ENCODE measurements at regions not wholly inside any gene's neighbourhood (a gene's known extent, or its start where the extent isn't known, plus 50 kb on each side); places are given as distances from the start of the nearest gene placed in this dataset.

DNA sequence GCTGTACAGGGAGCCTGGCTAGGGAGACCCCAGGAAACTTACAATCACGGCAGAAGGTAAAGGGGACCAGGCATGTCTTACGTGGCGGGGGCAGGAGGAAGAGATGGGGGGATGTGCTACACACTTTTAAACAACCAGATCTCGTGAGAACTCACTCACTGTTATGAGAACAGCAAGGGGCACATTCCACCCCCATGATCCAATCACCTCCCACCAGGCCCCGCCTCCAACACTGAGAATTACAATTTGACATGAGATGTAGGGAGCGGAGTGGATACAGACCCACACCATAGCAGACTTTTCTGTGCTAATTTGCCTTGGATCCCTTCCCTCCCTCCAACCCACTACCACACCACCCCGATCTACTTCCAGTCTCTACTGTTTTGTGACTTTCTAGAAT, 106.7 kb upstream of the PEG3 start:
- DNase-seq, result no peak

GRCh38 chr19:56949626-56950025, 109.1 kb upstream of the PEG3 start:
- no peak for DNase-seq

GRCh38 chr19:56951672-56952071, 111.1 kb upstream of the PEG3 start:
- DNase-seq, result no peak

- DNase-seq, result no peak
Observed at GRCh38 chr19:56953470-56953869, 112.9 kb upstream of the PEG3 start.

DNA sequence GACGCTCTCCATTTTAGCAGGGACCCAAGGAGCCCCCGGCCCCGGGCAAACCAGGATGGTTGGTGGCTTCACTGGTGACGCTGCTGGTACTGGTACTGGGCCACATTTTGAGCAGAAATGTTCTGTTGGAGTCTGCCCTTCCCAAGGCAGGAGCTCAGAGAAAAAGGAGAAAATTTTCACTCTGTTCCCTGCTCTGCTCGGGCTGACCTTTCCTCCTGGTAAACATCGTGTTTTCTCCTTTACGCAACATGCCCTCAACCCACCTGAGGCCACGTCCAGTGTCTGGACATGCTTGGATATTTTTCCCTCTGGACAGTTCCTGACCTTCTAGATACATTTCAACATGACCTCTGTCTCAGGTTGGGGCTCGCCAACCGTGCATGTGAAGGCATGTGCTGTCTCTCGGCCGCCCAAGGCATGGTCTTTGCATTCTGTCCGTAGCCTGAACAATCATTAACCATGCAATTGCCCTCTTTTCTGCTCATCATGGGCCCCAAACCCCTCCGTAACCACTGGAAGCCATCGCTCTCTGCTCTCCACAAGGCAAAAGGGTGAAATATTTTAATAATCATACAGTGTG, 115.2 kb upstream of the PEG3 start:
- no peak for DNase-seq

DNA sequence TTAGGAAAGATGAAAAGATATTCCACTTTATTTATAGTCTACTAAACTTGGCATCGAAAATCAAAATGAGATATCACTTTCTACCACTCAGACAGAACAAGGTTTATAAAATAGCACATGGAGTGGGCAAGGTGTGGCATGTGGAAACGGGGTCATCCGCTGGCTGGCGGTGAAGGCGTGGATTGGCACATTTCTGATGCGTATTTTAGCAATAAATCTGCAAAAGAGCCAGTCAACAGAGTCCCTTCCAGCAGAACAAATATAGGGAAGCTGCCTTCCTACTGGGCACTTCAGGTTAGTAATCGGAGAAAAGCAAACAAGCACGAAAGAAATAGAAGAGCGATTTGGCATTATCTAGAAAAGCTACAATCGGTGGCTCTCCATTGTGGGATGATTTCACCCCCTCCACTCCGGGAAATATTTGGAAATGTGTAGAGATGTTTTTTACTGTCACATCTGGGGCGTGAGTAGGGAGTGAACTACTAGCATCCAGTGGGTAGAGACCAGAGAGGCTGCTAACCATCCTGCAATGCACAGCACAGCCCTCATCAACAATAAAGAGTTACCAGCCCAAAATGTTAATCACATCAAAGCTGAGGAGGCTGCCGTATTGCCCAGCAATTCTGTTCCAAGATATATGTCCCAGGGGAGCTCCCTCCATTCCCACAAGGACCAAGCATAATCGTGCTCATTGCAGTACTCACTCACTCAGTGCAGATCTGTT, 116.1 kb upstream of the PEG3 start:
- DNase-seq, result no peak

DNA sequence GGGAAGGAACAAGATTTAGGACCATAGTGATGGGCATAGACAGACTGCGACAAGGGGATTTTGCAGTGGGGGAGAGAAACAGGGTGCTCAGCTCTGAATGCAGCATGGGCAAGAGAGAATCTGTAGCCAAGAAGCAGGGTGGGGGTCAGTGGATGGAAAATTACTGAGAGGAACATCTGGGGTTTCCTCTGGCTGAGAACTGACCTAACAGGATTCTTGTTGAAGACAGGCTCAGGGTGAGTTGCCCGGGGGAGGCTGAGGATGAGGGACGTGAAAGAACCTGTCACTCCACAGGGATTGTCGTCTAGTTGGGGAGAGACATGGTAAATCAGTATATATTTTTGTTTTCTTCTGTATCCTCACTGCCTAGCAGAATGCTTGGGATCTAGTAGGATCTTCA, 118.7 kb upstream of the PEG3 start:
- DNase-seq, result no peak

DNA sequence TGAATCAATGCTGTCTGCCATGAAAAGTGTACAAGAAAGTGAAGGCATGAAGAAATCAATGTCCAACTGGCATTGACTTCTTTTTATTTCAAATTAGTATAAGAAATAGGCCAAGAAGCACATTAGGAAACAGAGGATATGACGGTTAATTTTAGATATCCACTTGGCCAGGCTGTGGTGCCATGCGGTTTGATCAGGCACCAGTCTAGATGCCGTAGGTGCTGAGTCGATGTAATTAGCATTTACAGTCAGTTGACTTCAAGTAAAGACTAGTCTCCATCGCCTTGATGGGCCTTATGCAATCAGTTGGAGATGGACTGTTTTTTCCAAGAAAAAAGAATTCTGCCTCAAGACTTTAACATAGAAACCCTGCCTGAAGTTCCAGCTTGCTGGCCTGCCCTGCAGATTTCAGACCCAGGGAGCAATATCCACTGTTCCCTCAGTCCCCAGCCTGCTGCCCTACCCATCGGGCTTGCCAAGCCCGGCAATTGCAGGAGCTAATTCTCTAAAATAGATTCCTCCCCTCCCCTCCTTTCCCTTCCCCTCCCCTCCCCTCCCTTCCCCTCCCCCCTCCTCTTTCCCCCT, 120.5 kb upstream of the PEG3 start:
- DNase-seq, result no peak

- no peak for DNase-seq
Observed at GRCh38 chr19:56964410-56964920, 123.9 kb upstream of the PEG3 start.

DNA sequence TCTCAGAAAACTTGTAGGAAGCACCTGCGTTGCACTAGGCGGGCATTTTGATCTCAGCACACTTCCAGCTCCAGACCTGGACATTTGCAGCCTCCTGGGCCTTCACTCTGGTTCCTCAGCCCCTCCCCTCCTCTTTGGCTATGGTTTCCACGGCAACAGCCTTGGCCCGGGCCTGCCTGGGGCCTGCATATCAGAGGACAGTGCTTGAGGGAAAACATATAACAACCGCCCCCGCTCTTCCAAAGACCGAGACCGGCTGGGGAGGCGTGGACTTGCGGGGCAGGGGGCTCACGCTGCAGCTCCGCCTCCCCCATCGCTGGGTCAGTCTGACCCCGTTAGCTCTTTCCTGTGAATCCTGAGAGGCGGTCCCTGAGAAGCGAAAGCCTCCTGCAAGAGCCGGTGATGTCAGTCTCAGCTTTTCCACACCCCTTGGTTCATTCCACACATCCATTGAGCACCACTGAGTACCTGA, 125.7 kb upstream of the PEG3 start:
- no peak for DNase-seq

GRCh38 chr19:56966697-56967299, 126.3 kb upstream of the PEG3 start:
- DNase-seq, result no peak

DNA sequence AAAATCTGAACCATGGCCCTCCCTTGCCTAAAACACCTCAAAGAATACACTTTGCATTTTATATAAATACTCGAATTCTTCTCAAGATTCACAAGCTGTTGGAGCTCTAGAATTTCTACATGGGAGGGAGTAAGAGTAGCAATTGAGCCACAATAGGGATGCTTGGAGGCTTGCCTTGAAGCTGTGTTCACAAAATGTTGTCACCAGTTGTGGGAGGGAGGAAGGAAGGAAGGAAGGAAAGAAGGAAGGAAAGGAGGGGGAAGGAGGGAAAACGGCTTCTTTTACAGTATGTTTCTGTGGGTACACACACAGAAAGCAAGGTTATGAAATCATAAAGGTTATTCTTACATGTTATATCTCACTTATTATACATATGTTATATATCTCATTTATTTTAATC, 128.6 kb upstream of the PEG3 start:
- DNase-seq, result no peak

DNA sequence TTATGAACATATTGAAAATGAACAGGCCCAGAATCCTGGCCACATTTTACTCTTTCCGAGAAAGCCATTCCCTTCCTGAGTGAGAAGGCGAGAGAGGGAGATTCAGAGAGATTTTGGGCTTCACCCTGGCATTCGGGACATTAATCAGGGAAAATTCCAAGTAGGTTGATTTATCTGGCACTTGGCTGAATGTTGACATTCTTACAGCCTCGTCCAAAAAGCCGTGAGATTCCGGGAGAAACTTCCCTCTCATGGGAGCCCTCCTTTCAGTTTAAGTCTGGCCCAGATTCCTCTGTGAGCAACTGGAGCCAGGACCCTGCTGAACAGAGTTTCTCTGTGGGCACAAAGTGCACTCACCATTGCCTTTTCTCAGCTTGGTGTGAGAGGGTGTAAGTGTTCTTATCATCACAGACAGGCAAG, 129.2 kb upstream of the PEG3 start:
- no peak for DNase-seq

- no peak for DNase-seq
Observed at GRCh38 chr19:56971230-56971629, 130.7 kb upstream of the PEG3 start.

GRCh38 chr19:56972291-56972841, 131.8 kb upstream of the PEG3 start:
- DNase-seq, result no peak

- DNase-seq, result no peak
Observed at GRCh38 chr19:56973713-56974555, 133.4 kb upstream of the PEG3 start.

GRCh38 chr19:56974556-56975207, 134.2 kb upstream of the PEG3 start:
- DNase-seq, result no peak

GRCh38 chr19:56976300-56976699, 135.8 kb upstream of the PEG3 start:
- DNase-seq, result no peak

- DNase-seq, result no peak
Observed at GRCh38 chr19:56976995-56977906, 136.7 kb upstream of the PEG3 start.

DNA sequence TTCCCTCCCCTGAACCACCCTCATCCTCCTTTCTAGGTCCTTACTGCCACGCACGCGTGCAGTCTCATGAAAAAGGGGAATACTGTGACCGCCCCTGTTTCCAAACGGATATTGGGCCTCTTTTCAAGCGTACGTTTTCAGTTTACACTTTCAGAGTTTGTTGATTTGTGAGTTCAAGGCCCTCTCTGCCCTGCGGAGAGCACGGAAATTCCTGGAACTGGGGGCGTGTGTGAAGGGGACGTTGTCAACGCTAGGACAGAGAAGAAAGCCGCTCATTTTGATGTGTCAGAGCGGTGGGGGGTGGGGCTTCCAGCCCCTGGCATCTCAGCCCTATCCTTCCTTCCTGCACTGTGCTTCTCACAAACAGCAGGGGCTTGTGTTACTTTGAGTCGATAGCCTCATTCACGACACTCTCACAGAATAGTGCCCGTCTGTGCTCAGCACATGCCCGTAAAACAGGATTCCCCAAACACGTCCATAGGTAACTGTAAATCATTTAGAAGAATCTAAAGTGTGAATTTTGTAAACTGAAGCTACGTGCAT, 137.6 kb upstream of the PEG3 start:
- DNase-seq, result no peak

Measured in fibroblast of skin of abdomen (primary cell).